NCI-H2081 treated with DMSO at 0.1 percent for 48 hours (cell line): ENCODE measurements at regions not wholly inside any gene's neighbourhood (a gene's known extent, or its start where the extent isn't known, plus 50 kb on each side); places are given as distances from the start of the nearest gene placed in this dataset.
"Not testable (repeated sequence)": the region's sequence is repeated elsewhere in the genome, so short reads cannot be mapped to it uniquely, and the experiment has no call there.

Source experiments
- DNase-seq: peaks from one replicate; lab custom pipeline; 2025; lab: John Stamatoyannopoulos, UW

DNA sequence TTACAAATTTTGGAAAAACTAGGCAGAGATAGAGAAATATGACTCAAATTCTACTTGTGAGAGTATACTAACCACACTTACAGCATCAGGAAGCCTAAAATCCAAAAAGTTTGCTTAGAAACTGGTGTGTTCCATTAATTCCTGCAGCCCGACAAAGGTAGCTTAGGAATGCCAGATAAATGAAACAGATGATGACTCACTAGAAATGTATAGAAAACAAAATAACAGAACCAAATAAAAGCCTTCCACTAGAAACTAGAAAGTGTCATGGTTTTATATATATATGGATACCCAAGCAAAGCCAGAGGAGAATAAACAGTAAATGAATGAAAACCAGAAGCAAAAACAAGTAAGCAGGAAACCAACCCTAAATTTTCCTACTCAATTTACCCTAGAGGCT lies 272.2 kb upstream of the PRDM9 start:
- no peak for DNase-seq

GRCh38 chr5:23234197-23234596 lies 273.2 kb upstream of the PRDM9 start:
- DNase-seq: no peak

- no peak for DNase-seq
These were observed 283.6 kb upstream of the PRDM9 start for GRCh38 chr5:23223846-23224245.

- no peak for DNase-seq
These were observed 285.6 kb upstream of the PRDM9 start for GRCh38 chr5:23221831-23222230.

DNA sequence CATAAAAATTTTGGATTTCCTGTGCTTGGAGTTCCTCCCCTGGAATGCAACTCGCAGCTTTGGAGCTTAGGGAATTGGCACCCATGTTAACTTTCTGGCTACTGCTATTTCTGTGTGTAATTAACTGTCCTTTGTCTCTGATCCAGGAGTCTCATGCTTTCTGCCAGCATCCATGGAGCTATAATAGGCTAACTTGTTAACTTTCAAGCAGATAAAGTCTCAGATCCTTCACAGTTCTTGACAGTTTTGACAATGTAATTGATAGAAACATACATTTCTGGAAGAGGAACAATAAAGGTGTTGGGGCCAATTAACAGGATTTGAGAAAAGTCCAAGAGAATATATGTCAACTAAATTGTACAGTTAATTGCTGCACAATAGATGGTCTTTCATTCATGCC lies 290.2 kb upstream of the PRDM9 start:
- no peak for DNase-seq

GRCh38 chr5:23216345-23216744 lies 291.1 kb upstream of the PRDM9 start:
- no peak for DNase-seq

DNA sequence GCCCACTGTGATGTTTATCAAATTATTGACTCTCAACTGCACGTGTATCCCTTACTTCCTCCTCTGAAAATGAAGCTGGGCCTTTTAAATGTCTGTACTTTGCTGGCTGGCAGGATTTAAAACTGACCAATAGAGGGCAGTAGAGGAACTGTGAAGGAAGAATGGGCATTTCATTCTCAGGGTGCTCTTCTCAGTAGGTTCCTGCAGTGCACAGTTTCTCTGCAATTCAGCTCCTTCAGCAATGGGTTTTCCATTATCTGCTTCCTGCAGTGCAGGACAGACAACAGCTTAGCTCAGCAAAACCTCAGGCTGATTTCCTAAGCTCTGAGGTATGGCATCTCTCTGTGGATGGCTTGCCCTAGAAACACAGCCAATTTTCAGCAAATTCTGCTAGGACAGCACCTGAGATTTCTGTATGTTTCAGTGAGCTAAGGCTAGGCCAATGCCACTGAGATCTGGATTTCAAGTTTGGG lies 298.4 kb upstream of the PRDM9 start:
- peak; percentile 94 for DNase-seq

DNA sequence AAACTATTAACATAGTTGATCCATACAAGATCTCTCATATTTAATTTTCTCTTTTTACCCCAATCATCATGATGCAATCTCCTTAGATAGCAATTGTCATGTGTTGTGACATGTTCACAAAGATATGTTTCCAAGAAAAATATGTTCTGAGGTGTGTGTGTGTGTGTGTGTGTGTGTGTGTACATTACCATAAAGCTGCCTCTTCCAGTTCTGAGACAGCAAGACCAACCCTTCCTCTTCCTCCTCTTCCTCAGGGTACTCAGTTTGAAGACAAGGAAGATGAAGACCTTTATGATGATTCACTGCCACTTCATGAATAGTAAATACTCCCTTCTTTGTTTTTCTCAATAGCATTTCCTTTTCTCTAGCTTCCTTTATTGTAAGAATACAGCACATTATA lies 303.3 kb upstream of the PRDM9 start:
- DNase-seq: no peak

DNA sequence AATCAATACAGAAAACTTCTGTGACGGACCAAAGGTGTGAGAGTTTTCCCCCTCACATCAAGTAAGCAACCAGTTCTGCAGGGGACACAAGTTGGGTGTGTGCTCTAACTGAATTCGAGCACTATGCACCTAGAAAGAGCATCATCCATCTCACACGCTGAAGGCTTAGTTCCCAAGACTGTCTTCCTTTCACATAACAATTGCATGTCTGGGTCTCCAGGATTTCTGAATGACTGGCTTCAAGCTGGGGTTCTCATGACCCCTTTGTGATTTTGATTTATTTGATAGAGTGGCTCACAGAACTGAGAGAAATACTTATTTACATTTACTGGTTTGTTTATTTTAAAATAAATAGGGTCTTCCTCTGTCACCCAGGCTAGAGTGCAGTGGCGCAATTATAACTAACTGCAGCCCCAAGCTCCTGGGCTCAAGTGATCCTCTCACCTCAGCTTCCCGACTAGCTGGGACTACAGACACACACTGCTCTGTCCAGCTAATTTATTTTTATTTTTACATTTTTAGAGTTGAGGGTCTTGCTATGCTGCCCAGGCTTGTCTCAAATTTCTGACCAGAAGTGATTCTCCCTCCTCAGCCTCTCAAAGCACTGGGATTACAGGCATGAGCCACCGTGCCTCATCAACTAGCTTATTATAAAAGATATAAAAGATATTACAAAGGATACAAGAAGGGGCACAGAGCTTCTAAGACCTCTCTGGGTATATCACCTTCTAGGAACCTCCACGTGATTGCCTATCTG lies 316.7 kb upstream of the CDH12 start:
- no peak for DNase-seq

DNA sequence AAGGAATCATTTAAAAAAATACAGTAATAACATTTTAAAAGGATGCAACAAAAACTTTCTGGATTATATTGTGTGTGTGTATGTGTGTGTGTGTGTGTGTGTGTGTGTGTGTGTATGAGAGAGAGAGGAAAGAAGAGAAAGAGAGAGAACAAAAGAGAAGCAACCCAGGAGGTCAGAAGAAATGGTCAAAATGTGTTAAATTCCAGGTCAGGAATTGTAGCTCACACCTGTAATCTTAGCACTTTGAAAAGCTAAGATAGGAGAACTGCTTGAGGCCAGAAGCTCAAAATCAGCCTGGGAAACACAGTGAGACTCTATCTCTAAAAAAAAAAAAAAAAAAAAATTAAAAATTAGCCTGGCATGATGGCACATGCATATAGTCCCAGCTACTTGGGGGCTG lies 311.8 kb upstream of the CDH12 start:
- DNase-seq: no peak

GRCh38 chr5:23158179-23158578 lies 305.0 kb upstream of the CDH12 start:
- no peak for DNase-seq

- DNase-seq: no peak
These were observed 304.6 kb upstream of the CDH12 start for GRCh38 chr5:23157716-23158115.

DNA sequence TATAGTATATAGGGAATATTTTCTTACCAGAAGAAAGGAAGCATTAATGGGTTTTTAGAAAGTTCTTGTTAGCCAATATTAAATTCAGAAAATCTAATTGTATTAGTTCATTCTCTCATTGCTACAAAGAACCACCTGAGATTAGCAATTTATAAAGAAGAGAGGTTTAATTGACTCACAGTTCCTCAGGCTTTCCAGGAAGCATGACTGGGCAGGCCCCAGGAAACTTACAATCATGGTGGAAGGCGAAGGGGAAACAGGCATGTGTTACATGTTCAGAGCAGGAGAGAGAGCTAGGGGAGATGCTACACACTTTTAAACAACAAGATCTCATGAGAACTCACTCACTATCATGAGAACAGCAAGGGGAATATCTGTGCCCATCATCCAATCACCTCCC lies 304.0 kb upstream of the CDH12 start:
- no peak for DNase-seq

GRCh38 chr5:23147625-23148024 lies 294.5 kb upstream of the CDH12 start:
- no peak for DNase-seq

- no peak for DNase-seq
These were observed 293.0 kb upstream of the CDH12 start for GRCh38 chr5:23146183-23146582.

- DNase-seq: peak; percentile 77
These were observed 286.4 kb upstream of the CDH12 start for GRCh38 chr5:23139338-23140171.

- DNase-seq: no peak
These were observed 283.8 kb upstream of the CDH12 start for GRCh38 chr5:23136958-23137357.

DNA sequence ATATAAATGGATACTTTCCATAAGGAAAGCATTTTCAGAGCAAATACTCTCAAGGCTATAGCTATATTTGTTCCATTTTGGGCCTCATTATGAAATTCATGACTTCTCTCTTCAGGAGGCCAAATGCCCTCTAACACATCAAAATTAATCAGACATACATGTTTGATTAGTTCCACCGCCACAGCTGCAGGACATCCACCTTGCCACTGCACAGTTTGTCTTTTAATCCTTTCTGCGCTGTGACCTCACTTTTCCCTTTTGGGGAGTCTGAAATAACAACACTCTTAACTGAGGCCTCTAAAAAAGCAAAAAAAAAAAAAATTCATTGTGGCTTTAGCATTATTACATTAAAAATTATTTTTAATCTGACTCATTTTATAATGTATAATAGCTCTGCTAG lies 279.1 kb upstream of the CDH12 start:
- DNase-seq: no peak

GRCh38 chr5:23112237-23112636 lies 259.1 kb upstream of the CDH12 start:
- DNase-seq: no peak

GRCh38 chr5:23105021-23105420 lies 251.9 kb upstream of the CDH12 start:
- no peak for DNase-seq

GRCh38 chr5:23103566-23103965 lies 250.4 kb upstream of the CDH12 start:
- no peak for DNase-seq

DNA sequence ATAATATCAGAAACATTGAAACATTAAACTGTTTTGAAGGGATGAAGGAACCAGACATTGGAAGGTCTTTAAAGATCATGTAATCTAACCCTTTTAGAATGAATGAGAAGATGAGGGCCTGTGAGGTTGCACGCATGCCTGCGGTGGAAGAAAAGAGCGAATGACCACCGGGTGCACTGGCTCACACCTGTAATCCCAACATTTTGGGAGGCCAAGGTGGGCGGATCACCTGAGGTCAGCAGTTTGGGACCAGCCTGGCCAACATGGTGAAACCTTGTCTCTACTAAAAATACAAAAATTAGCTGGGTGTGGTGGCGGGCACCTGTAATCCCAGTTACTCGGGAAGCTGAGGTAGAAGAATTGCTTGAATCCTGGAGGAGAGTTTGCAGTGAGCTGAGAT lies 242.3 kb upstream of the CDH12 start:
- not testable (repeated sequence) for DNase-seq

DNA sequence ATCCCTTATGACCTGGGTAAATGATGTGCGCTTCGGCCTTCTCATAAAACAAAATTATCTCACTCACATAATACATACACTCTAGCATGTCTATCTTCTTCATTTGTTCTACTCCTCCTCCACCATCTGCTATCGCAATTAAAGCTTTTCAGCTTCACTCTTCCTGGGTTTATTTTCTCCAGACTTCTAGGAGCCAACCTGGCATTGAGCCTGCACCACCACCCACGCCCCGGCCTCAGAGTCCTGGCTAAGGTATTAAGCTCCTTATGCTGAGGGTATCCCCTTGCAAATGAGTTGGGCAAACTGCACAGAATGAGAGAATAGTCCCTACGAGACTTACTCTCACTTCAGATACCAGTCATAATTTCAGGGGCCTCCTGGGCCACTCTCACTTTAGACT lies 236.1 kb upstream of the CDH12 start:
- no peak for DNase-seq
